Lower leg skin (tissue), 4 donors: ENCODE measurements at regions not wholly inside any gene's neighbourhood (a gene's known extent, or its start where the extent isn't known, plus 50 kb on each side); places are given as distances from the start of the nearest gene placed in this dataset.

ENCODE experiments used
- DNase-seq, 2 donors: peaks; one replicate each; pipeline ENCODE4 v3.0.0-alpha.2; 2019; ENCODE audit warnings: low spot score in 2 of 2
- H3K4me3 ChIP-seq: fragments of 200-600 bp; sonication (generic); 2 replicates; pipeline ENCODE4 v1.5.1; 2017; ENCODE audit warnings: mild to moderate bottlenecking, low read depth; ENCODE audit not compliant: poor library complexity, severe bottlenecking
- CTCF ChIP-seq, 3 donors: fragments of 450-650 bp; IDR thresholded peaks; one replicate each; pipeline ENCODE4 v1.5.1; 2016; ENCODE audit warnings: antibody characterized with exemption in 3 of 3, mild to moderate bottlenecking in 3 of 3, moderate library complexity in 2 of 3
- POLR2A ChIP-seq, 2 donors: fragments of 450-650 bp; IDR thresholded peaks; one replicate each; pipeline ENCODE4 v1.6.1; 2016 to 2017; ENCODE audit warnings: antibody characterized with exemption in 2 of 2, mild to moderate bottlenecking in 1 of 2, moderate library complexity in 1 of 2
- WGBS, 2 donors: methylation state at CpG; one replicate each; pipeline ENCODE4 v1.1.5; 2018; 5-methylcytosine and 5-hydroxymethylcytosine counted together
- intact Hi-C: fragments of 100-400 bp; cut with DNase I; formaldehyde crosslinking; loops from one replicate; pipeline ENCODE4 v1.15.0; 2023; ENCODE audit warnings: low total_unique reads

- no peak for DNase-seq
- no peak for TF ChIP-seq CTCF (IDR thresholded peaks at IDR 0.05)
- TF ChIP-seq POLR2A (IDR thresholded peaks at IDR 0.05) = no peak
- WGBS, 2 donors = 56 to 59% methylated on average over 14 of the region's 14 CpGs
- intact Hi-C loops = no loop called here
- H3K4me3 ChIP-seq = no peak overlapping the region
Observed at GRCh38 chr6:105609375-105609991, 206.6 kb upstream of the PREP start.

- WGBS, 2 donors = 74 to 76% methylated on average over 10 of the region's 10 CpGs
- no peak overlapping the region for H3K4me3 ChIP-seq
- no peak for DNase-seq
- intact Hi-C loops = no loop called here
- TF ChIP-seq POLR2A (IDR thresholded peaks at IDR 0.05) = no peak
- TF ChIP-seq CTCF (IDR thresholded peaks at IDR 0.05) = no peak
Observed at GRCh38 chr6:105608711-105609374, 206.0 kb upstream of the PREP start.

GRCh38 chr6:105607636-105608621 lies 205.0 kb upstream of the PREP start:
- DNase-seq = no peak
- no peak overlapping the region for H3K4me3 ChIP-seq
- WGBS, 2 donors = 93 to 95% methylated on average over 5 of the region's 5 CpGs
- TF ChIP-seq POLR2A (IDR thresholded peaks at IDR 0.05) (no peak), CTCF (IDR thresholded peaks at IDR 0.05) (no peak)
- intact Hi-C loops = no loop called here

GRCh38 chr6:105606831-105607463 lies 204.1 kb upstream of the PREP start:
- intact Hi-C loops = no loop called here
- H3K4me3 ChIP-seq = no peak overlapping the region
- no peak for DNase-seq
- WGBS, 2 donors = 79 to 83% methylated on average over 3 of the region's 3 CpGs
- no peak for TF ChIP-seq CTCF (IDR thresholded peaks at IDR 0.05)
- TF ChIP-seq POLR2A (IDR thresholded peaks at IDR 0.05) = no peak

GRCh38 chr6:105604587-105604884 lies 201.7 kb upstream of the PREP start:
- 62% methylated on average over 3 of the region's 3 CpGs for WGBS, 2 donors
- intact Hi-C loops = no loop called here
- H3K4me3 ChIP-seq = no peak overlapping the region
- TF ChIP-seq POLR2A (IDR thresholded peaks at IDR 0.05) (no peak), CTCF (IDR thresholded peaks at IDR 0.05) (no peak)
- DNase-seq = no peak
